PFSK-1 (cell line): ENCODE measurements at regions not wholly inside any gene's neighbourhood (a gene's known extent, or its start where the extent isn't known, plus 50 kb on each side); places are given as distances from the start of the nearest gene placed in this dataset.

ENCODE experiments used
- FOXP2 ChIP-seq: optimal IDR thresholded peaks from 2 replicates; pipeline ENCODE3; 2011; ENCODE audit warnings: borderline replicate concordance, control low read depth, inconsistent platforms; ENCODE audit not compliant: insufficient read depth; ENCODE audit errors: extremely low read length, extremely low read depth
- POLR2AphosphoS5 ChIP-seq: IDR thresholded peaks from 2 replicates; pipeline ENCODE4 v1.6.1; 2012; ENCODE audit warnings: low read depth, mild to moderate bottlenecking, control low read depth, low read length, moderate library complexity
- SIN3A ChIP-seq: IDR thresholded peaks from 2 replicates; pipeline ENCODE4 v1.6.1; 2012; ENCODE audit warnings: mild to moderate bottlenecking, low read length, moderate library complexity, borderline replicate concordance; ENCODE audit not compliant: insufficient read depth
- TAF1 ChIP-seq: IDR thresholded peaks from 2 replicates; pipeline ENCODE4 v1.6.1; 2012; ENCODE audit warnings: low read length, control low read depth, borderline replicate concordance; ENCODE audit not compliant: insufficient read depth
- TF ChIP-seq, protein P1 (sequence below), 2 experiments: IDR thresholded peaks; 2 replicates each; pipeline versions ENCODE4 v1.6.1 to v1.8.0; 2011 to 2012; ENCODE audit warnings: low read depth in 2 of 2, low read length in 2 of 2, control low read depth in 1 of 2, inconsistent platforms in 1 of 2, mild to moderate bottlenecking in 1 of 2, moderate library complexity in 1 of 2; ENCODE audit not compliant: insufficient read depth in 1 of 2

DNA sequence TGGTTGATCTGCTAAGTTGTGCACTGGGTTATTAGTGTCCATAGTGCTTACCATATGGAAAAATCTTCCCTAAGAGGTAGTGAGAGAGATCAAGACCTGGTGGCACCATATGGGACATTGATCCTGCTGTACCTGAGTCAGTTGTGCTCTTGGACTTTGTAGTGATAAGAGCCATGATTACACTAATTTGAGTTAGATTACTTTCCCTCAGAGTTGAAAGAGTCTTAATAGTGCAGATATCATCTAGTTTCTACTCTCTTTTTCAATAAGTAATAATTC, 114.2 kb downstream of the KCNE4 start:
- no peak for TF ChIP-seq POLR2AphosphoS5
- TF ChIP-seq, protein P1, sequence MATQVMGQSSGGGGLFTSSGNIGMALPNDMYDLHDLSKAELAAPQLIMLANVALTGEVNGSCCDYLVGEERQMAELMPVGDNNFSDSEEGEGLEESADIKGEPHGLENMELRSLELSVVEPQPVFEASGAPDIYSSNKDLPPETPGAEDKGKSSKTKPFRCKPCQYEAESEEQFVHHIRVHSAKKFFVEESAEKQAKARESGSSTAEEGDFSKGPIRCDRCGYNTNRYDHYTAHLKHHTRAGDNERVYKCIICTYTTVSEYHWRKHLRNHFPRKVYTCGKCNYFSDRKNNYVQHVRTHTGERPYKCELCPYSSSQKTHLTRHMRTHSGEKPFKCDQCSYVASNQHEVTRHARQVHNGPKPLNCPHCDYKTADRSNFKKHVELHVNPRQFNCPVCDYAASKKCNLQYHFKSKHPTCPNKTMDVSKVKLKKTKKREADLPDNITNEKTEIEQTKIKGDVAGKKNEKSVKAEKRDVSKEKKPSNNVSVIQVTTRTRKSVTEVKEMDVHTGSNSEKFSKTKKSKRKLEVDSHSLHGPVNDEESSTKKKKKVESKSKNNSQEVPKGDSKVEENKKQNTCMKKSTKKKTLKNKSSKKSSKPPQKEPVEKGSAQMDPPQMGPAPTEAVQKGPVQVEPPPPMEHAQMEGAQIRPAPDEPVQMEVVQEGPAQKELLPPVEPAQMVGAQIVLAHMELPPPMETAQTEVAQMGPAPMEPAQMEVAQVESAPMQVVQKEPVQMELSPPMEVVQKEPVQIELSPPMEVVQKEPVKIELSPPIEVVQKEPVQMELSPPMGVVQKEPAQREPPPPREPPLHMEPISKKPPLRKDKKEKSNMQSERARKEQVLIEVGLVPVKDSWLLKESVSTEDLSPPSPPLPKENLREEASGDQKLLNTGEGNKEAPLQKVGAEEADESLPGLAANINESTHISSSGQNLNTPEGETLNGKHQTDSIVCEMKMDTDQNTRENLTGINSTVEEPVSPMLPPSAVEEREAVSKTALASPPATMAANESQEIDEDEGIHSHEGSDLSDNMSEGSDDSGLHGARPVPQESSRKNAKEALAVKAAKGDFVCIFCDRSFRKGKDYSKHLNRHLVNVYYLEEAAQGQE (IDR thresholded peaks at IDR 0.05; ENCODE audit: insufficient read depth in 1 of 2, low read depth in 2 of 2, low read length in 2 of 2), result no peak
- no peak for TF ChIP-seq SIN3A
- no peak for TF ChIP-seq TAF1
- TF ChIP-seq FOXP2, result no peak

DNA sequence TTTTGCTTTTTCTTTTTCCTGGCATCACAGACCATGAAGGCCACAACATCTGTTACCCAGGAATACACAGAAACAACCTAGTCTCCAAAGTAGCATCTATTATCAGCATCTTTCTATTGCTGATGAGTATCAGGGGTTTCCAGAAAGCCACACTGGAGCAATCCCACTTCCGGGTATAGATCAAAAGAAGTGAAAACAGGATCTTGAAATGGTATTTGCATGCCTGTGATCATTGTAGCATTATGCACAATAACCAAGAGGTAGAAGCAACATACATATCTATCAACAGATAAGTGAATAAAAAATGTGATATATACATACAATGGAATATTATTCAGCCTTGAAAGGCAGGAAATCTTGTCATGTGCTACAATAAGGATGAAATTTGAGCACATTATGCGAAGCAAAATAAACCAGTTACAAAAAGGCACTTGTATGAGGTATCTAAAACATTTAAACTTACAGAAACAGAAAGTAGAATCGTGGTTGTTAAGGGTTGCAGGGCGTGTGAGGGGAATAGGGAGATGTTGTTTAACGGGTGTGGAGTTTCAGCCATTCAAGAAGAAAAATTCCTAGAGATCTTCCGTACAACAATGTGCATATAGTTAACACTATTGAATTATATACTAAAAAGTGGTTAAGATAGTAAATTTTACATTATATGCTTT, 115.1 kb downstream of the KCNE4 start:
- TF ChIP-seq POLR2AphosphoS5 (no peak), TAF1 (no peak), FOXP2 (no peak), SIN3A (no peak)
- TF ChIP-seq, protein P1 (IDR thresholded peaks at IDR 0.05; ENCODE audit: insufficient read depth in 1 of 2, low read depth in 2 of 2, low read length in 2 of 2), result no peak

DNA sequence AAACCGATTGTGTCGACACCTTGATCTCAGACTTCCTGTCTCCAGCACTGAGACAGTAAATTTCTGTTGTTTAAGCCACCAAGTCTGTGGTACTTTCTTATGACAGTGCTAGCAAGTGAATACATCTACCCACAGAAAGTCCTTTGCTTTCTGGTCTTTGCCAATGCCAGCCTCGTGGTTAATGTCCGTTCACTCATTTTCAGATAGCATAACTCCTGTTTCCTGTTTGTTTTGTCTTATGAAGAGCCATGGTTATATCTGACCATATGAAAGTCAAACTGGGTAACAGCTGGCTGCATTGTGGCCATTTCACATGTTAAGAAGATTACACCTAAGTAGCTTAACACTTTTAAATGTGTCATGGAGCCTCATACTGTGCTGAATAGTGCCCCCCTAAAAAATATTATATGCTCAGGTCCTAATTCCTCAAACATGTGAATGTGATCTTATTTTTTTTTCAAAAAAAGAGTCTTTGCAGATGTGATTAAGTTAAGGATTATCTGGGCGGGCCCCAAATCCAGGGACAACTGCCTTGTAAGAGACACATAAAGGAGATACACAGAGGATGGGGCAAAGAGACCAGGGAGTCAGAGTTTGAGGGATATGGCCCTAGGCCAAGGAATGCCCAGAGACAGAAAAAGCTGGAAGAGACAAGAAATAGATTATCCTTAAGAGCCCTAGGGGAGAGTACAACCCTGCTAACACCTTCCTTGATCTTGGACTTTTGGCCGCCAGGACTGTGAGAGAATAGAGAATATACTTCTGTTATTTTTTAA, 118.0 kb downstream of the KCNE4 start:
- TF ChIP-seq TAF1, result no peak

DNA sequence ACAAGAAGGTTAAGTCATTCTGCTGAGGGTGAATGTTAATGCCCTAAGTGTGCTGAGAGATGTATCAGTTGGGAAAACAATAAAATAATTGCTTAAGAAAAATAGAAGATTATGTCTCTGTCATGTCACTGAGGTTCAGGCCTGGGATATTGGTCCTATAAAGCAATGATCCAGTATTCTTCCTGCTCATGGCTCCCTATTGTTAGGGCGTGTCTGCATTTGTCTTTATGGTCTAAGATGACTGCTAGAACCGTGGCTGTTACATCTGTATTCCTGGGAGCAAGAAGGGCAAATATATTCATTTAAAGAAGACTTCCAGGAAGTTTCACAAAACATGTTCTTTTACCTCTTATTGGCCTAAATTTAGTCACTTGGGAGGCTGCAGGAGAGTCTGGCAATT, 125.0 kb downstream of the KCNE4 start:
- TF ChIP-seq FOXP2, result no peak
- TF ChIP-seq, protein P1 (IDR thresholded peaks at IDR 0.05; ENCODE audit: insufficient read depth in 1 of 2, low read depth in 2 of 2, low read length in 2 of 2), result no peak
- TF ChIP-seq TAF1, result no peak
- no peak for TF ChIP-seq SIN3A
- TF ChIP-seq POLR2AphosphoS5, result no peak

DNA sequence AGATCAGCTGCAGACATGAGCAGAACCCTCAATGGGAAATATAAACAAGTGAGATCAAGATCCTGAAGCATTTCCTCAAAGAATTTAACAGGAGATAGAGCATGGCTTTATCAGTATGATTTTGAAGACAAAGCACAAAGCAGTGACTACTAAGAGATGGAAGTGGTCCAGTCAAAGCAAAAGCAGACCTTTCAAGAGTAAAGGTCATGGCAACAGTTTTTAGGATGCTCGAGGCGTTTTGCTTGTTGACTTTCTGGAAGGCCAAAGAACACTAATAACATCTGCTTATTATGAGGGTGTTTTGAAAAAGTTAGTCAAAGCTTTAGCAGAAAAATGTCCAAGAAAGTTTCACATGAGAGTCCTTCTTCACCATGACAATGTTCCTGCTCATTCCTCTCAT, 128.5 kb downstream of the KCNE4 start:
- TF ChIP-seq TAF1 (no peak), FOXP2 (no peak), SIN3A (no peak), POLR2AphosphoS5 (no peak)
- TF ChIP-seq, protein P1 (IDR thresholded peaks at IDR 0.05; ENCODE audit: insufficient read depth in 1 of 2, low read depth in 2 of 2, low read length in 2 of 2), result no peak
